Endodermal cell (in vitro differentiated cells): ENCODE measurements at regions not wholly inside any gene's neighbourhood (a gene's known extent, or its start where the extent isn't known, plus 50 kb on each side); places are given as distances from the start of the nearest gene placed in this dataset.
A peak's percentile ranks its signal among the peaks of the same experiment; 100 is the strongest.

Experiments used
- DNase-seq: peaks from one replicate; pipeline ENCODE4 v3.0.0-alpha.2; 2017
- H3K27ac ChIP-seq: 2 replicates; pipeline ENCODE4 v1.5.1; 2013; ENCODE audit warnings: mild to moderate bottlenecking, low read depth, low read length, moderate library complexity
- H3K27me3 ChIP-seq: 2 replicates; pipeline ENCODE4 v1.6.1; 2013; ENCODE audit warnings: mild to moderate bottlenecking, low read length, moderate library complexity; ENCODE audit not compliant: insufficient read depth, control insufficient read depth, poor library complexity, severe bottlenecking
- H3K36me3 ChIP-seq: 2 replicates; pipeline ENCODE4 v1.7.0; 2013; ENCODE audit warnings: mild to moderate bottlenecking, low read length, moderate library complexity; ENCODE audit not compliant: control insufficient read depth, insufficient read depth
- H3K4me1 ChIP-seq: one replicate; pipeline ENCODE4 v1.7.0; 2013; ENCODE audit warnings: low read length; ENCODE audit not compliant: control insufficient read depth, insufficient read depth
- H3K4me3 ChIP-seq: 2 replicates; pipeline ENCODE4 v1.5.1; 2013; ENCODE audit warnings: mild to moderate bottlenecking, low read length, moderate library complexity
- H3K9ac ChIP-seq: 2 replicates; pipeline ENCODE4 v1.6.1; 2013; ENCODE audit warnings: mild to moderate bottlenecking, low read length, moderate library complexity; ENCODE audit not compliant: poor library complexity, severe bottlenecking; ENCODE audit errors: extremely low read depth
- H3K9me3 ChIP-seq: 2 replicates; pipeline ENCODE4 v1.6.1; 2013; ENCODE audit warnings: mild to moderate bottlenecking, low read length, moderate library complexity; ENCODE audit not compliant: control insufficient read depth
- H3K27ac Mint-ChIP-seq: 2 replicates; pipeline ENCODE4 v1.8.0; 2020; ENCODE audit warnings: mixed read lengths
- H3K27me3 Mint-ChIP-seq: 2 replicates; pipeline ENCODE4 v1.8.0; 2021; ENCODE audit warnings: mild to moderate bottlenecking, mixed read lengths; ENCODE audit not compliant: insufficient read depth
- H3K36me3 Mint-ChIP-seq: 2 replicates; pipeline ENCODE4 v1.8.0; 2020; ENCODE audit warnings: low read depth, mixed read lengths
- H3K4me1 Mint-ChIP-seq: 2 replicates; pipeline ENCODE4 v1.8.0; 2020; ENCODE audit warnings: mixed read lengths
- H3K4me3 Mint-ChIP-seq: 2 replicates; pipeline ENCODE4 v1.8.0; 2020; ENCODE audit warnings: mild to moderate bottlenecking, moderate library complexity, mixed read lengths
- H3K9me3 Mint-ChIP-seq: 2 replicates; pipeline ENCODE4 v1.8.0; 2020; ENCODE audit warnings: mild to moderate bottlenecking, mixed read lengths
- CTCF ChIP-seq: fragments of 200-600 bp; sonication (generic); conservative IDR thresholded peaks from 2 replicates; pipeline ENCODE4 v1.5.0; 2021; ENCODE audit warnings: antibody characterized with exemption, mild to moderate bottlenecking
- WGBS, 2 experiments: methylation state at CpG; one replicate each; pipeline versions ENCODE4 v1.1.5 to v1.1.7; 2013; ENCODE audit warnings: missing lambda C conversion rate in 2 of 2, mixed read lengths in 1 of 2; ENCODE audit not compliant: insufficient coverage in 1 of 2, insufficient read length in 1 of 2; 5-methylcytosine and 5-hydroxymethylcytosine counted together

- Histone ChIP-seq H3K4me3 (no peak overlapping the region), H3K36me3 (no peaks in the 10 kb centered on the region), H3K27me3 (peaks cover 56% of the 10 kb centered on the region), H3K4me1 (no peaks in the 10 kb centered on the region), H3K9ac (no peak overlapping the region), H3K9me3 (no peaks in the 10 kb centered on the region), H3K27ac (no peak overlapping the region)
- no peak for DNase-seq
- Mint-ChIP-seq H3K36me3 (no peaks in the 10 kb centered on the region), H3K4me3 (no peak overlapping the region), H3K4me1 (peaks cover 2% of the 10 kb centered on the region), H3K27me3 (peaks cover 48% of the 10 kb centered on the region), H3K9me3 (no peaks in the 10 kb centered on the region), H3K27ac (no peak overlapping the region)
- no peak for TF ChIP-seq CTCF
- 65 to 80% methylated on average over 2 of the region's 2 CpGs for WGBS, 2 experiments
Measured at GRCh38 chr2:176633754-176634153, 364.5 kb downstream of the MTX2 start.

DNA sequence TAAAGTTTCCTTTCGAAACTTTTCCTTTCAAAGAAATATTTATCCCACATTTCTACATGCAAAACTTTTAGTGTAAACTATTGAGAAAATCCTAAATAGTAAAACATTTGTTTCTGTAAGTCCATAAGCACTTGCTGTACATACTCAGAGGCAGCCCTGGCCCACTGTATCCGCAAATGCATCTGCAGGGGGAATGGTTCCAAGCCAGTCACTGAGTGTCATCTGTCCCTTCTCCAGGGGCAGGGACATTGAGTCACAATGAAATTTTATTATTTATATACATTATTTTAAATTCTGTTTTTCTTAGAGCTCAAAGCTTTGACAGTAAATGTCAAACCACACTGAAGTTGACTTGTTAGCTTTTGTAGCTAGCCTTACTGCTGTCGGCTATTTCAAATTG, 367.2 kb downstream of the MTX2 start:
- H3K27ac ChIP-seq = no peak overlapping the region
- no peaks in the 10 kb centered on the region for H3K9me3 Mint-ChIP-seq
- WGBS, 2 experiments = 90% methylated on average over 3 of the region's 3 CpGs; no CpG with 5 or more reads in 1 of the 2 experiments
- no peaks in the 10 kb centered on the region for H3K4me1 ChIP-seq
- H3K36me3 ChIP-seq = no peaks in the 10 kb centered on the region
- peaks cover 82% of the 10 kb centered on the region for H3K27me3 ChIP-seq
- H3K9ac ChIP-seq = no peak overlapping the region
- no peak overlapping the region for H3K4me3 Mint-ChIP-seq
- DNase-seq = no peak
- peaks cover 74% of the 10 kb centered on the region for H3K27me3 Mint-ChIP-seq
- H3K4me1 Mint-ChIP-seq = peaks cover 2% of the 10 kb centered on the region
- H3K9me3 ChIP-seq = no peaks in the 10 kb centered on the region
- H3K36me3 Mint-ChIP-seq = no peaks in the 10 kb centered on the region
- TF ChIP-seq CTCF = no peak
- H3K27ac Mint-ChIP-seq = no peak overlapping the region
- no peak overlapping the region for H3K4me3 ChIP-seq

DNA sequence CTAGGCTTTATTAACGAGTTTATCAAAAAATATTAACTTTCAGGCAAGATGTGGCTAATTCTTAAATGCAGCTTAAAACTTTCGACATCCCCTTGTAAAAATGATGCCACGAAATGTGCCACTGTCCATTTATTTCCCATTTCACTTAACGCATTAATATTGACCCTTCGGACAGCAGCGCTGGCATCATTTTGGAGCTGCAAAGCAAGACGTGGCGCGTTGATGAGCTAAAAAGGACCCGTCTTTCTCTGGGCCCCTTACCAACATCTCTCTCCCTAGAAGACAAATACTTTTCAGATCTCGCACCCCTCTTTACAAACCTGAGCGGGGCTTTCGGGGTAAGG, 367.9 kb downstream of the MTX2 start:
- no peak for TF ChIP-seq CTCF
- H3K9me3 ChIP-seq = no peaks in the 10 kb centered on the region
- DNase-seq = no peak
- no peak overlapping the region for H3K27ac ChIP-seq
- H3K9ac ChIP-seq = no peak overlapping the region
- Mint-ChIP-seq H3K36me3 (no peaks in the 10 kb centered on the region), H3K27ac (no peak overlapping the region), H3K27me3 (peaks cover 80% of the 10 kb centered on the region), H3K4me3 (peak overlapping the region; percentile 51), H3K9me3 (no peaks in the 10 kb centered on the region), H3K4me1 (peaks cover 2% of the 10 kb centered on the region)
- peak overlapping the region; percentile 80 for H3K4me3 ChIP-seq
- 30 to 47% methylated on average over 7 to 13 of the region's 13 CpGs for WGBS, 2 experiments
- H3K36me3 ChIP-seq = no peaks in the 10 kb centered on the region
- no peaks in the 10 kb centered on the region for H3K4me1 ChIP-seq
- H3K27me3 ChIP-seq = peaks cover 84% of the 10 kb centered on the region
